Activated CD4-positive, CD25-positive, alpha-beta regulatory T cell treated with anti-CD3 and anti-CD28 coated beads, Interleukin-2, amount 50 U/mL, for 24 hours (primary cell): ENCODE measurements at regions not wholly inside any gene's neighbourhood (a gene's known extent, or its start where the extent isn't known, plus 50 kb on each side); places are given as distances from the start of the nearest gene placed in this dataset.
"Not testable (repeated sequence)": the region's sequence is repeated elsewhere in the genome, so short reads cannot be mapped to it uniquely, and the experiment has no call there.

ENCODE experiments used
- ATAC-seq, 2 donors: fragments of 150-1000 bp; cut with Tn5 transposase; one replicate each; pipeline ENCODE4 v1.10.0; 2021; ENCODE audit warnings: mild to moderate bottlenecking in 1 of 2, moderate library complexity in 1 of 2

GRCh38 chr6:135731116-135731515 lies 120.4 kb upstream of the PDE7B start:
- no peak for ATAC-seq

DNA sequence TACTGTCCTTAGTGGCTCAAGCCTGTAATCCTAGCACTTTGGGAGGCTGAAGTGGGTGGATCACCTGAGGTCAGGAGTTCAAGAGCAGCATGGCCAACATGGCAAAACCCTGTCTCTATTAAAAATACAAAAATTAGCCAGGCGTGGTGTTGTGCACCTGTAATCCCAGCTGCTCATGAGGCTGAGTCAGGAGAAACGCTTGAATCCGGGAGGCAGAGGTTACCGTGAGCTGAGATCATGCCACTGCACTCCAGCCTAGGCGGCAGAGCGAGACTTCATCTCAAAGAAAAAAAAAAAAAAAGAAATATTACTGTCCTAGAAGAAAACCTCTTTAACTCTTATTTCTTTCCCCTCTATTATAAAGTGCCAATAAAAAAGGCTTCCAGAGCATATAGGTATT lies 115.2 kb upstream of the PDE7B start:
- ATAC-seq: not testable (repeated sequence)

- no peak for ATAC-seq
Observed at GRCh38 chr6:135738636-135739035, 112.9 kb upstream of the PDE7B start.

GRCh38 chr6:135739288-135739687 lies 112.2 kb upstream of the PDE7B start:
- ATAC-seq: peak in 1 of 2 donors; percentile 33

GRCh38 chr6:135740580-135740979 lies 110.9 kb upstream of the PDE7B start:
- ATAC-seq: no peak

DNA sequence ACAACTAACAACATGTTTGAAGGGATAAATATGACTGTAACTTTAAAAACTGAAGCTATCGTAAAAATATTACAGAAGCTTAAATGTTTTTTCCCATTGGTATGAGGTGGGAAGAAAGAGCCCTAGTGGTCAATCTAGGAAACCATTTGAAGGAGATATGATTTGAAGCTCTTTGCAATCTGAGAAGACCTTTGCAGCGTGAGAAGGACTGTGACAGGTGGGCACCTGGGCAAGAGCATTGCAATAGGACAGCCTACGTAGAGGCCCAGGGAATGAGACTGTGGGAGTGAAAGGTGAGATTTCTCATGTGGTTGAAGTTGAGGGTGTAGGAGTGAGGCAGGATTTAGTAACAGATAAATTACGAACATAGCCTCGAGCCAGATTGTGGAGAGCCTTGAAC lies 108.0 kb upstream of the PDE7B start:
- ATAC-seq: no peak

DNA sequence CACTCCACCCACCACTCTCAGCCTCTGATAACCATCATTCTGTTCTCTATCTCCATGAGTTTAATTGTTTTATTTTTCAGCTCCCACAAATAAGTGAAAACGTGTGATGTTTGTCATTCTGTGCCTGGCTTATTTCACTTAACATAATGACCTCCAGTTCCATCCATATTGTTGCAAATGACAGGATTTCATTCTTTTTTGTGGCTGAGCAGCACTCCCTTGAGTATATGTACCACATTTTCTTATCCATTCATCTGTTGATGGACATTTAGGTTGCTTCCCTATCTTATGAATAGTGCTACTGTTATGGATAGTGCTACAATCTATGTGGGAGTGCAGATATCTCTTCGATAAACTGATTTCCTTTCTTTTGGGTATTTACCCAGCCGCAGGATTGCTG lies 103.3 kb upstream of the PDE7B start:
- ATAC-seq: no peak

DNA sequence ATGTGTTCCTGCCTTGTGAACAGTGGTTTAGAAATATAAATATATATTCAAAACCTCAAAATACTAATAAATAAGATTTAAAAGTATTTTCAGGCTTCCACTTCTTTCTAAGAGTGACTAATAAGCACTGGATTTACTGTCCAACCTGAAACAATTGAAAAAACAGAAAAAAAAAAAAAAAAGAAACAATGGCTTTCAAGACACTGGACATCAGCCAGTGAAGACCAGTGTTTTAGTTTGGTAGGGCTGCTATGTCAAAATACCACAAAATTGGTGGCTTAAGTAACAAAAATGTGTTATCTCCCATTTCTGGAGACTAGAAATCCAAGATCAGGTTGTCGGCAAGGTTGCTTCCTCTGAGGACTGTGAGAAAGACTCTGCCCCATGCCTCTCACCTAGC lies 101.4 kb upstream of the PDE7B start:
- no peak for ATAC-seq

DNA sequence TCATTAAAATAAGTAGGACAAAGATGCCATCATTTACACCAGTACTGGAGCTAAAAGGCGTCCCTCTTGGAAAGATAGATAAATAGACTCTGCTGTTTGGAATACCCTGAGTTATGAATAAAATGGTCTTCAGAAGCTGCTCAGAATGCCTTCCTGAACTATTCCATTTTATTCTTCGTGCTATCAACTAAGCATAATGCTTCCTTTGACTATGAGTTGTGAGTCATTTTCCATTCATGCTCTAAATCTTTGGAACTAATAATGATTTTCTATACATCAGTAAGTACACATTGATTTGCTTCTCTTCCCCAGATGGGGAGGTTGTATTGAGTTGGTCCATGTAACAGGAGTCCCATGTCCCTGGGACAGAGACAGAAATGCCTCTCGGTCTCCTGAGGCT lies 98.3 kb upstream of the PDE7B start:
- no peak for ATAC-seq

- ATAC-seq: no peak
Observed at GRCh38 chr6:135759831-135760230, 91.7 kb upstream of the PDE7B start.

DNA sequence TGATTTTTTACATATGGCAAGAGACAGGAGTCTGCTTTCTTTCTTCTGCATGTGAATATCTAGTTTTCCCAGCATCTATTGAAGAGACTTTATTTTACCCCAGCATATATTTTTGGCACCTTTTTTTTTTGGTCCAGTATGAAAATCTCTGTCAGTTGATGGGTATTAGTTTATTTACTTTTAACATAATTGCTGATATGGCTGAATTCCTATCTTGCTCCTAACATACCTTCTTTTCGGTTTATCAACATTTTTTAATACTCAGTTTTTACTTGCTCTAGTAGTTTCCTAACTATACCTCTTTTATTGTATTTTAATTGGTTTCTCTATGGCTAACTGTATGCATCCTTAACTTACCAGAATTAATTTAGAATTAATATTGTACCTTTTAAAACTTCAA lies 77.5 kb upstream of the PDE7B start:
- no peak for ATAC-seq

GRCh38 chr6:135779213-135779612 lies 72.3 kb upstream of the PDE7B start:
- no peak for ATAC-seq

GRCh38 chr6:135780326-135780725 lies 71.2 kb upstream of the PDE7B start:
- no peak for ATAC-seq

GRCh38 chr6:135782546-135782945 lies 69.0 kb upstream of the PDE7B start:
- ATAC-seq: no peak

- ATAC-seq: no peak
Observed at GRCh38 chr6:135784507-135784906, 67.0 kb upstream of the PDE7B start.

DNA sequence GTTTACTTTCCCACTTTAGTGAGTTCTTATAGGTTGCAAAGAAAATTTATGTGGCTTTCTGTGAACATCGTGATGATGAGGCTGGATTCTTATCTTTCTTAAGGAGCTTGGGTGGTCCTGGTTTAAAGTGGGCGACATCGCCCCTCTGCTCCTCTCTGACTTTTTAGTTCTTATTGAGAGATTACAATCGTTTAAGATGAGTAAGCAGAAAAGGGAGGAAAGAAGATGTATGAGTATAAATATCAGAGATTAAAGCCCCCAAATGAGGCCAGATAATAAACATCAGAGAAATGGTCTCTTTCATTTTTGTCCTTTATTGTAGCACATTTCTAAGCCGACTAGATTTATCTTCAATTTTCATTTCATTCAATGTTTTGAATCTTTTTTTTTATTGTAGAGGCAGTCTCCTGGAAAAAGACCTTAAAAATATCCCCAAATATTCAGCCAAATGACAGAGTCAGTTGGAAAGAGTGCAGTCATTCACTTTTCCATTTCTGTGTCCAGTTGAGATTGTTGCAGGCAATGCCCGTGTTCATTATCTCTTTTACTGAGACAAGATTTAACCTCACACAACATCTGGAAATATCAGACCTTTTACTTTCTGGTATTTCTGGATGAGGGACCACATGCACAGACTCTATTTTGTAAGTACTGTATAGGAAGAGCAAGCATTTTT lies 62.0 kb upstream of the PDE7B start:
- no peak for ATAC-seq

DNA sequence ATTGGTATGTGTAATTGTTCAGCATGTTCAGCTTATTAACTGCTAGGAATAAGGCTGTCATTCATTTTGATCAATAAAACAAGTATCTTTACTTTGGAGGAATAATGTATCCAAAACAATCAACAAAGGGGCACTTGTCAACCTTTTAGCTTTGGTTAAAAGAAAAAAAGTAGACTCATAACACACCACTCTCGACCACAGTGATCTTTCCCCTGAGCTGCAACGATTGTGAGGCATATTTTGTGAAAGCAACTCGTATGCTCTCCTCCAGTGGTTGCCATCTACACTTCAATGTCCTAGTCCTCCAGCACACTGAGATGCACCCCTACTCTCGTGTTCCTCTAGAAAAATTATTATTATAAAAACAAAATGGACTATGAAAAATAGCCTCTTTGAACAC lies 60.1 kb upstream of the PDE7B start:
- ATAC-seq: no peak

DNA sequence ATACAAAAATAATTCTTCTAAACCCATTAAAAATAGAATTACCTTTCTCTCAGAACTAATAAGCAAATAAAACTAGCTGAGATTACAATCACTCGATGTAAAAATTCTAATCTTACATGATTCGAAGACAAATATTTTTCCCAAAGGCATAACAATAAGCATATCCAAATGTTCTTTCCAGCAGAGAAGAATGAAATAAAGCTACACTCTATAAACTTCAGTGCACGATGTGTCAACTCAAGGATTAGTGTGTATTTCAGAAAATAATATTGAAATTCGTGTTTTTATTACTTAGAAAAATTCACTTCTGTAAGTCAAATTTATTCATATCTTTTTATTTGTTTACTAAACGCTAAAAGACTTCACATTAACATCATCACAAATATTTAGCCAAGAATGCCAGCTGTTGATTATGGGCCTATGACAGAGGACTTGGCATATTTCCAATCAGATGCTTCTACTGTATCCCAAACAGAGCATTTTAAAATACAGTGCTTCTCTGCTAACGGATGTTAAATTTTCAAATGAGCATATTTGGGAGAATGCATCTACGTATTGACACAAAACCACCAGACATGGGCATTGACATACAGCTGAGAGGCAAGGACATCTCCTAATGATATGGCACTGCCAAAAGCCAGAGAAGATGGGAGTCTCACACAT lies 54.7 kb upstream of the PDE7B start:
- ATAC-seq: no peak

DNA sequence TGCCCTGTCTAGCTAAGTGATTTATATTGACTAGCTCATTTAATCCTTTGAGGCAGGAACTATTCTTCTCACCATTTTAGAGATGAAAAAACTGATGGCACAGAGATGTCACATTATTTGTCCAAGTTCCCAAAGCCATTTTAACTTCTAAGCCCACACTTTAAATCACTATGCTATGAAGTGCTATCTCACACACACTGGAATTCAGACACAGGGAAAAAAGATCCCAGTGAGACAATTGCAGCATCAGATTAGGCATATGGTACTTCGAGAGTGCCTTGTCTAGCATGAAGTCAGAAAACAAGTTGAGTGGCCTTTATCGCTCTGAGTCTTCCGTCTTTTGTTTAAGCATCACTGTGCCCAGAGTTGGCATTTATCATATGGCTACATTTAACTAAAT lies 54.1 kb upstream of the PDE7B start:
- ATAC-seq: no peak

- no peak for ATAC-seq
Observed at GRCh38 chr6:135798751-135799515, 52.6 kb upstream of the PDE7B start.
